T follicular helper cell (primary cell): ENCODE measurements at regions not wholly inside any gene's neighbourhood (a gene's known extent, or its start where the extent isn't known, plus 50 kb on each side); places are given as distances from the start of the nearest gene placed in this dataset.

Source experiments
- DNase-seq: peaks from one replicate; pipeline ENCODE4 v3.0.0-alpha.2; 2020; ENCODE audit warnings: low read depth

DNA sequence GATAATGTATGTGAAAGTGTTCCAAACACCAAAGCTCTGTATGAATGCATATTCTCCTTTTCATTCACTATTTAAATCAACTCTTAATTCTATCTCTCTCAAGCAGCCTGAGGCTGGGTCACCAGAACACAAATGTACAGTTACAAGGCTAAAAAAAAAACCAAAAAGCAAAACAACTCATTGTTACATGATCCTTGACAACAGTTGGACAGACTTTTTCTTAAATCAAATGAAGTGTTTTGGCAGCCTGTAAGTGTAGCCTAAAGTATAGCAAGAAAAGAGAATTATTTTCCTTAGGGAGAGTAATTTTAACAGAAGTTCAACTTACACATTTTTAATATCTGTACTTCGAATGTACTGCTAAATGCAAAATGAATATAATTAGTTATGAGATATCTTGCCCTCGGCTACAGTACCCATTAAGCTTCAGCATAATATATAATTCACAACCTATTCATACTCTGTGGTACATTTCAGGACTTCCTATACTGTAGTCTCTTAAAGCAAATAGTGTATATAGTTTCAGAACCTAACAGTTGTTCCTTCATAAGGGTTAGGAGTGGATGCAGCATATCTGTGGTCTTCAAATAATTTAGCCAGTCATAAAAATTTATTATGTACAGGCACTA, 214.0 kb upstream of the BTG1 start:
- no peak for DNase-seq

DNA sequence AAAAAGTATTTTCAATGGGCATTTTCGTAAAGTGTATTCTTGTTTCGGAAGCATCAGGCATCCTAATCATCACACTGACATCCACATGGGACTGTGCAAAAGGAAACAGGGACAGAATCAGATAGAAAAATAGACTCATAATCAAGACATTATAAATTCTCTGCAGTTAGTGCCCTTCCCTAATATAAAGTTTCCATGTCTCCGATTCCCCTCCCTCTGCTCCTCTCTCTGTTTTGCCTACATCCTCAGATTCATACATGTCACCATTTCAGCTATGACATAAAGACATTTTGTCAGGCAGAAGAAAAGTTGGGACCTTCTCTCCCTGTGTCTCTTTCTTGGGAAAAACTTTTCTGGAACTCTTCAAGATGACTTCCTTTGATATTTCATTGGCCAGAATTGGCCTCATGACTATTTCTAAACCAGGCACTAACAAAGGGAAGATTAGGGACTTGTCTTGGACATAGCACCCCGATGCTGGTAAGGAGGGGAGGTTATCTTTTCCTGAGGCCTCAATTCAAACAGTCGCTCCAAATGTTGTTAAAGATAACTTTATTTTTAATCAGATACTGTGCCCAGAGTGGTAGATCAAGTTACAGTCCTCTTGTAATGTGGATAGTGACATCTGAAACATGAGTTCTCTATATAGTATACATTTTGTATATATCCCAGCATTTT, 212.1 kb upstream of the BTG1 start:
- no peak for DNase-seq

DNA sequence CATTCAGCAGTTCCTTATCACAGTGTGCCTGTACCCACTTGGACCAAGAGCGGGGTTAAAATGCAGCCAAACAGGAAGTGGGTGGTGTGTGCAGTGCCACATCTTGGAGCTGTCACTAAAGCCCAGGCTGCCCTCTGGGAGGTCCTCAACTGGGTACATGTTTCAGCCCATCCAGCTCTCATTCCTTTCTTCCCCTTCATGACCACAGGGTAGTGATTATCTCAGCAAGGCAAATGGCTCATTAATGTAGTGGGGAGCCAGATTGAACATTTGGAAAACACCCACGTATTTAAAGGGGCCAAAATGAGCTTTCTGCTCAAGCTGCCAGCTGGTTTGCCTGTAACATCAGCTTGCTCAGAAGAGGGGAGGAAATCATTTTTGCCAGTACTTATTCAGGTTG, 210.8 kb upstream of the BTG1 start:
- no peak for DNase-seq

DNA sequence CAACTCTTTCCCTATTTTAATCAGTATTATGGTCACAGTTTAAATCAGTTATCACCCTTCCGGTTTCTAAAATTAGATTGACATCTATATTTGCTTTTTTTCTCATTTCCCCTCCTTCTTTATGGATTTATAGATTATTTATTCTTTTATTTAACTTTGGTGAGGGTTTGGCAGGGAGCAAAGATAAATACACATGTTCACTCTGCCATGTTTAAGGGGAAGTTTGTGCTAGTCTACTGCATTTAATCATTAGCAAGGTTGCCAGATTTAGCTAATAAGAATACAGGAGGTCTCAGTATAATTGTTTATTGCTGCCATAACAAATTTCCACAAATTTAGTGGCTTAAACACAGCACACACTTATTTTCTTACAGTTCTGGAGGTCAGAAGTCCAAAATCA, 204.0 kb upstream of the BTG1 start:
- no peak for DNase-seq

DNA sequence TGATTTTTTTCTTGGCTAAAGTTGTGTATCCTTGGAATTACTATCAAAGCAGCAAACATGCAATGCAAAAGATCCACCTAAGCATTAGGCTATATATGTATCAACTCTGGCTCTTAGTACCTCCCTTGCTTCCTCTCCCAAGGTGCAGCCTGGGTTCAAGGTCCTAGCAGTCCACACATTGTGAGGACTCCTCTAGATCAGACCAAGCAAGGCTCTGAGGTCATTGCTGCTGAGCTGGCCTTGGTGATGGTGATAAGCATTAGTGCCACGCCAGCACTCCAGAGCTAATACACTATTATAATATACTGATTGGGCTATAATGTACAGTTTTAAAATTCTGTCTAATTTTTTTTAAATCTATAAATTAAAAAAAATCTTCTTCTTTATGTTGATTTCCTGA, 196.9 kb upstream of the BTG1 start:
- no peak for DNase-seq

DNA sequence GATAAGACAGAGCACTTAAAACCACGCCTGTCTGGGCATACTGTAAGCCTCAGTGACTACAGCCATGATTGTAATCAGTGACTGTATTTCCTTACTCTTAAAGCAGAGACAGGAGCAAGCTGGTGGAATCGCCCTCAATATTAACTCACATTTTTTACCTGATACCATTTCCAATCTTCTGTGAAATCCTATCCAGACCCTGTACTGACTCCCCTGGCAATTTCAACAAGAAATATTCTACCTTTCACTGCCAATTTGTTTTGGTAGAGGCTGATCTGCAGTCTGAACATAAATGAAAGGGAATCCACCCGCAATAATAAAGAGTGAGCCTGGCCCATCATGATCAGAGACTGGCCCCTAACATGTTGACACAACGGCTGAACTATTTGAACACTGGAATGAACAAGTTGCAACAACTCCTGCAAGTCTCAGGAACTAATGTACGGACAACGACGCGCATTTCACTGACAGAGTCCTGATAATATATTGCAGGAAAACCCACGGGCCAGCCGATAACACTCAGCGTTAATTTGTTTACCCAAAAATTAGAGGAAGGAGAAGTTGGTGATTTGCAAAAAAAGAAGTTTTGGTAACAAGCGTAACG, 195.5 kb upstream of the BTG1 start:
- DNase-seq: no peak

DNA sequence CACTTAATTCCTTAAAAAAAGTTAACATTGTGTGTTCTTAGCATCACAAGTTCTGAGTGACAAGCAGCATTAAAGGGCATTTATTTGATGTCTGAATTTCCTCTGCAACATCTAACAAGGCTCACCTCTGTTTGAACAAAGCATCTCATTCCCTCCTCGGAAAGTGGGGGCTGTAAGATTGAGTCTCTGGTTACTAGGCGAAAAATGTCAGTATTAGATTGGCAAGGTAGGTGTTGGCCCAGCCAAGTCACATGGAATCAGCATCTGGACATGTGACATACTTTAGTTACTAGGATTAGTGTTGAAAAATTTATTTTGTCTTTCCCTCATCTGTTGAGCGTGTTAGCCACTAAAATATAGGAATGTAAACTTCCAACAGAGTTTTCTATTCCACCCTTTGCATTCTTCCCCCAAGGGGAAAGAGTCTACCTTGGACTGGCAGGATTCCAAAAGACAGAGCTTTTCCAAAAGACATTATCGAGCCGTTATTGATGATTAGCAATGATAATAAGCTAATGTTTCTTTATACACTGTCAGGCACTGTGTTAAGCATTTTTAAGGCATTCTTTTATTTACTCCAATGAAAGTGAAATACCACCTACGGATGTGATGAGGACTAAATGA, 194.9 kb upstream of the BTG1 start:
- DNase-seq: no peak

DNA sequence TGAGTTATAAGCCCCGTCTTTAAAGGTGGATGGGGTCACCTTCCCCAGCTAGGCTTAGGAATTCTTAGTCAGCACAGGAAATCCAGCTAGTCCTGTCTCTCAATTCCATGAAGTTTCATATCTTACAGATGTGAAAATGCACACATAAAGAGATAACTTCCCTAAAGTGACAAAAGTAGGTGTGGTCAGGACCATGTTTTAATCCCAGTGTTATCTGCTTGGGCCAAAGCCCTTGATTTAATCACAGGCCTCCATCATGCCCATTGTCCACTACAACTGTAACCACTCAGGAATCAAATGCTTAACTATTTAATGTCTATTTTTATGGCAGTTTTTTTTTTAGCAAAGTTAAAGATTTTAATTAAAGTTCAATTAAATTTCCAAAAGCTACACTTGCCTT, 194.4 kb upstream of the BTG1 start:
- DNase-seq: no peak

DNA sequence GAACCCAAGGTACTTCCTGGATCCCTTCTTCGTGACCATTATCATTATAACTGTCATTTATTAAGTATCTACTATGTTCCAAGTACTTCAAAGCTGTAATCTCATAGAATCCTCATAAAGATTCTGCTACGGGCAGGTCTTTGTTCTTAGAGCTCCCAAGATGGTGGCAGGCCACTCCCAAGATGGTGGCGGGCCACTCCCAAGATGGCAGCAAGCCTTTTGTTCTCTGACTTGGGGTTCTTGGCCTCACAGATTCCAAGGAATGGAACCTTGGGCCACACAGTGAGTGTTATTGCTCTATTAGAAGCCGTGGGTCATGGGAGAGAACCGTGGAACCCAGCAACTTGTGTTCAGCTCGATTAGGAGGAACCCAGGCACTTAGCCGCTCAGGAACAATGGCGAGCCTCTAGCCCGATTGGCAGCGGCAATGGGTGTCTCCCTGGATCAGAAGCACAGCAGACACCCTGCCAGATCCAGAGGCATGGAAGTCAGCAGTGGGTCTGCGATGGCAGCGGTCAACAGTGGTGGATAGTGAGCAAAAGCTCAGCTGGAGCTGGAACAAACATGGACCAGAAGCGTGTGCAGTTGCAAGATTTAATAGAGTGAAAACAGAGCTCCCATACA, 193.7 kb upstream of the BTG1 start:
- DNase-seq: no peak

DNA sequence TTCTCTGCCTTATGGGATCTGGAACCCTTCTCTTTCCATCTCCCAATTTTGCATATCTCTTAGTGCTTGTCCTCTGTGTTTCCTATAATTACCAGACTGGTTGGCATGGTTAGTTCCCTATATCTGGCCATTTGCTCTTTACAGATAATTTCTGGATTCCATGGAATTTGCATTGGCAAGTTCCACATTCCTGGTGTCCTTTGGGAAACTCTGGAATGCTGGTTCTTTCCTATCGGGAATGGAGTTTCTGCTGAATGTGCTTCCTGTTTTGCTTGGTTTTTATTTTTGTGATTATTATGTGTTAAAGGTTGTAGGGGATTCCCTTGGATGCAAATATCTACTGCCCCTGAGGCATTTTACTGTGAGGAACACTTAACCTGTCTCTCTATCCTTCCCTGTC, 193.0 kb upstream of the BTG1 start:
- DNase-seq: no peak

DNA sequence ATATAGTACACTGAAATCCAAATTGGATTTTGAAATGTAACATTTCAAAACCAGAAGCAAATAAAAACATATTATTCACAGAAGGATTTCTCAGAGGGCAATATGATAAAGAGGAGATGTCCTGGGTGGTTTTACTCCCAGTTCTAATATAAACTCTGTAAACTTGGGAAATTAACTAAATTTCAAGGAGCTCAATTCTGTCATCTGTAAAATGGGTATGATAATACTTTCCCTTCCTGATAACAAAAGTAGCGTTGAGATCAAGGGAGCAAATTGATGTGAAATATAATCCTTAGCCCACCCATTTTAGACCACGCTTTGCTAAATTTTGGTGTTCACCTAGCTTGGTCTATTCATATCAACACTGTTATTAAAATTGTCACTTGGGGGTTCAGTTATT, 192.5 kb upstream of the BTG1 start:
- DNase-seq: no peak

DNA sequence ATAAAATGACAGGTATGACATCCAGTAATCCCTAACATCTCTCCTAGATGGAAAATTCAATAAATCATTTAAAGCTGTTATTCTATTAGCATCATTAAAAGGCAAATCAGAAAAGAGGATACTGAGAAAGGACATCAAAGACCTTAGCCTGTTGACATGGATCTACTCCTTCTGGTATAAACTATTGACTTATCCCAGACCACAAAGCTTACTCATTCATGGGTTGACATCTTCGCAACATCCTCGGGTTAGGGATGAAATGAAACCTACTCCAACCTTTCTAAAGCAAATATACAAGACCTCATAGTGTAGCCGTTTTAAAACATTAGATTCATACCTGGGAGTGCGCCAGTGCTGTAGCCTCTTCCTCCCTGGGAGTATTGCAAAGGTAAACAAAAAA, 191.5 kb upstream of the BTG1 start:
- DNase-seq: no peak

DNA sequence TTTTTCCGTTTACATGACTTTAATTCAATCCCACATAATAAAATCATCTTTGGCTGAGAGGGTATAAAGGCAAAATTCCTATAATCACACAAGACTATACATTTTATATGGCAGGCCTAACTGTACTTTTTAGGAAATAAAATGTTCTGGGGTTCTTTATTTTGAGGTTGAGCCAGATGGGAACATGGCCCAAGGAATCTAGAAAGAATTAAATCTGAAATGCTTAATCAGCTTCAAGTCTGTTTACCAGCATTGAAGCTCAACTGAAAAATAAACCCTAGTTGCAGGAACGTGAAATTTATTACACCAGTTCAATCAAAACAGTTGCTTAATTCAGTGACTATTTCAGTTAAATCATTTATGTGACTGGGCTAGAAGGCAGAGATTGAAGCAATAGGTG, 191.0 kb upstream of the BTG1 start:
- no peak for DNase-seq

DNA sequence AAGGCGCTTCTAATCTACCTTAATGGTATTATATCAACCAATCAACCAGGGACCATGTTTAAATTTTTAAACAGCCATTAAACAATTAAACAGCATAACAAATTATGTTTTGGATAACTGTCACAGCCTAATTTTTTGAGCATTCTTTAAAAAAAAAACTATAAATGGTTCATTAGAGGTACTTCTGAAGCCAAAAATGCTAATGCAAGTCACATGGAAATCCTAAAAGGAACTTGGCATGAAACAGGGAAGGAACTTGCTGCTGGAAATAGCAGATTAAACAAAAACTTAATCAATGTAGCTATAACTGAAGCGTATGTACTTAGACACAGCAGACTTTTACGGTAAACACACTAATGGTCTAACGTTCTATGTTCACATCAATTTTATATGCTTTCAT, 190.2 kb upstream of the BTG1 start:
- DNase-seq: no peak

DNA sequence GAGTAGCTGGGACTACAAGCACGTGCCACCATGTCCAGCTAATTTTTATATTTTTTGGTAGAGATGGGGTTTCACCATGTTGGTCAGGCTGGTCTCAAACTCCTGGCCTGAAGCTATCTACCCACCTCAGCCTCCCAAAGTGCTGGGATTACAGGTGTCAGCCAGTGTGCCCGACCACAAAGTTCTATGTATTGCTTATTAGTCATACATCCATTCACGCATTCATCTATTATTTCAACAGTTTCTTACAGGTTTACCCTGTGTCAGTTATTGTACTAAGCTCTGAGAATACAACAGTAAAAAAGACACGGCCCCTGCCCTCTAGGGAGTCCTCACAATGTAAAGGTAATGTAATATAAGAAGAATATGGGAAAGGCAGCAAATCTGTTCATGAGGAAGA, 188.9 kb upstream of the BTG1 start:
- no peak for DNase-seq

DNA sequence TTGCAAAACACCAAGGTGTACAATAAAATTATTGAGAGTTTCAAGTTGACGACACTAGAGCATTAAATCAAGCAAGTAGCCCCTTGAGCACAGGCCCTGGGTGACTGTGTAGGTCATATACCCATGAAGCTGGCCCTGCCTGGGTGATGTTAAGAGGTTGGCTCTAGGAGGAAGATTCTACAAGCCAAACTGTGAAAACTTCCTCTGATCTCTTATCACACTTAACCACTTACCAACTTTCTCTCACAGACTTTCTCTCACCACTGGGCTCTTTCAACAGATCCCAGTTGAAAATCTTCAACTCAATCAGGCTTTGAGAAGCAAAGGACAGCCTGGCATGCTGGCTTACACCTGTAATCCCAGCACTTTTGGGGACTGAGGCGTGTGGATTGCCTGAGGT, 186.9 kb upstream of the BTG1 start:
- DNase-seq: no peak

DNA sequence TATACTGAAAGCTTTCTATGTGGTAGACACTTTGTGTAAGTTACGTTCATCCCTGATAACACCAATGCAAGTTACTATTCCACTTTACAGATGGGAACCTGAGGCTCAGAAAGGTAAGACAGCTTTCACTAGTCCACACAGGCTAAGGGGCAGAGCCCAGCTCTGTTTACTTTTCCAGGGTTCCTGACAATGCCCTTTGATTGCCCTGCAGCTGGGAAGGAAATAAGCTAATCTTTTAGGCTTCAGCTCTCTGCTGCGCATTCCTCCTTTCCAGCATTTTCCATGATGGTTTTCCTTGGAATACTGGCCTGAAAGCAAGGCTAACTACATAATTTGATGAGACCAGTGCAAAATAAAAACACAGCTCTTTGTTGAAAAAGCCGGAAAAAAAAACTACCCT, 185.7 kb upstream of the BTG1 start:
- DNase-seq: no peak

DNA sequence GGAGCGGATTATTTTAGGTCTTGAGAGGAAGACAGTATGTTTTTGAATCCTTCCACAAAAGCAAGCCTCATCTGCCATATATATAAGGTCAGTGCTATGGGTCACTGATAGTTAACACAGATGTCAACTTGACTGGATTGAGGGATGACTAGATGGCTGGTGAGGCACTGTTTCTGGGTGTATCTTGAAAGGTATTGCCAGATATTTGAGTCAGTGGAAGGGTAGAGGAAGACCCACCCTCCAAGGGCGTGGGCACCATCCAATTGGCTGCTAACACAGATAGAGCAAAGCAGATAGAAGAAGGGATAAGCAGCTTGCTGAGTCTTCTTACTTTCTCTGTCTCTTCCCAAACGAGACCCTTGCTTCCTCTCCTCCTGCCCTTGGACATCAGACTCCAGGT, 185.0 kb upstream of the BTG1 start:
- DNase-seq: no peak

DNA sequence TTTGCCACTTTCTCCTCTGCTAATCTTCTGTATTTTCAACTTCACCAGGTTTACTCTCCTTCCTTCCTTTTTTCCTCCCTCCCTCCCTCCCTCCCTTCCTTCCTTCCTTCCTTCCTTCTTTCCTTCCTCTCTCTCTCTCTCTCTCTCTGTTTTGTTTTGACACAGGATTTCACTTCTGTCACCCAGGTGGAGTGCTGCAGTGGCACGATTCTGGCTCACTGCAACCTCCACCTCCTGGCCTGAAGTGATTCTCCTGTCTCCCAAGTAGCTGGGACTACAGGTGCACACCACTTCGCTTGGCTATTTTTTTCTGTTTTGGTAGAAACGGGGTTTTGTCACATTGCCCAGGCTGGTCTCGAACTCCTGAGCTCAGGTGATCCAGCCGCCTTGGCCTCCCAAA, 181.2 kb upstream of the BTG1 start:
- no peak for DNase-seq

DNA sequence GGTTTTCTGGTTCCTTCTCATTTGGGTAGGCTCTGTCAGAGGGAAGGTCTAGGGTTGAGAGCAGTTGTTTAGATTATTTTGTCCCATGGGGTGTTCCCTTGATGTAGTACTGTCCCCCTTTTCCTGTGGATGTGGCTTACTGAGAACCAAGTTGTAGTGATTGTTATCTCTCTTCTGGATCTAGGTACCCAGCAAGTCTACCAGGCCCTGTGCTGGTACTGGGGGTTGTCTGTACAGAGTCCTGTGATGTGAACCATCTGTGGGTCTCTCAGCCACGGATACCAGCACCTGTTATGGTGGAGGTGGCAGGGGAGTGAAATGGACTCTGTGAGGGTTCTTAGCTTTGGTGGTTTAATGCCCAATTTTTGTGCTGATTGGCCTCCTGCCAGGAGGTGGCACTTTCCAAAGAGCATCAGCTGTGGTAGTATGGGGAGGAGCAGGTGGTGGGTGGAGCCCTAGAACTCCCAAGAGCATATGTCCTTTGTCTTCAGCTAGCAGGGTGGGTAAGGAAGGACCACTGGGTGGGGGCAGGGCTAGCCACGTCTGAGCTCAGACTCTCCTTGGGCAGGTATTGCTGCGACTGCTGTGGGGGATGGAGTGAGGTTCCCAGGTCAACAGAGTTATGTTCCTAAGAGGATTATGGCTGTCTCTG, 179.3 kb upstream of the BTG1 start:
- DNase-seq: no peak

DNA sequence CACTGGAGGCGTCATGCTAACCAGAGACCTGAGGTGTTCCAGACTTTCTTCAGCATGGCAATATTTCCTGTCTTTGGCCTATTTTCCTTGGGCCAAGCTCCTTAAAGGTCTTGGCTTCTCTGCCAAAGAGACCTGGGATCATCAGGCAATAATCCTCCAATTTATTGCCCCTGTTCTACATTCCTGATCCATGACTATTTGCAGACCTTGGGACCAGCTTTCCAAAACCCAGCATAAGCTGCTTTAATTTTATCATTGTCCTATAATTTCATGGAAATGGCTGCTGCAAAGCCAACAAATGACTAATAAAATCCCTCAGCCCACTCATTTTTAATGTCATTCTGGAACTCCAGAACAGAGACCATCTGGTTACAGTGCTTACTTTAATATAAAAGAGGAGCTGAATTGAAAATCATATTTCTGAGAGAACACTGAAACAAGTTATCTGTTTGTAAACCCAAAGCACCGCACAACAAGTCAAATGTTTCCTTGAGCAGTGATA, 166.9 kb upstream of the BTG1 start:
- DNase-seq: no peak

DNA sequence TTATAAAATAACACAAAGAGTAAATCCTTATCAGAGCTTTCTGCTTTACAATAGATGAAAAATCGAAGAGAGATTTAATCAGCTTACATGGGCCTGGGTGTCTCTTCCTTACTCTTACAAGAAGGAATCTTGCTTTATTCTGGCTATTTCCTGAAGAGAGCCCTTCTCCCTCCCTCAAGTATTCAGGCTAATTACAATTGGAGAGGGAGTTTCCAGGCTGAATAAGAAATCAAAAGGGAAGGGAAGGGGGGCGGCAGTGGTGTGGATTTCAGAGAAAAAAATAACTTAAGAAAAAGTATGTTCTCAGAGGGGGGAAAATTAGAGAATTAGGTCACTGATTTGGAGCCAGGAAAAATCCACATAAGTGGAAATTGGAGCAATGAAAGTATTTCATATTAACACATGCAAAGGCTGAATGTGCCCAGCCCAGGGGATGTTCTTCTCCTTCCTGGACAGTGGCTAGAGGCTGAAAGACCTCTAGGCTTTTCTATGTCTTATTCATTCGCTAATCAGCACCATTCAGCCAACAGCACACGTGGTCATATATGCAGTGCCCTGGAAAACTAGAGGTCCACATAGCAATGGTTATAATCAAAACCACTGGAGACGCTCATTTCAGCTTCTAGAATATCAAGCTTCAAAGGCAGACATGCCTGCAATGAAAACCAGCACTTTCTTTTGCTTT, 158.9 kb upstream of the BTG1 start:
- no peak for DNase-seq
